Fibroblast of skin of abdomen (primary cell): ENCODE measurements at regions not wholly inside any gene's neighbourhood (a gene's known extent, or its start where the extent isn't known, plus 50 kb on each side); places are given as distances from the start of the nearest gene placed in this dataset.
"Not testable (repeated sequence)": the region's sequence is repeated elsewhere in the genome, so short reads cannot be mapped to it uniquely, and the experiment has no call there.

Experiments
- DNase-seq: peaks from one replicate; pipeline ENCODE4 v3.0.0-alpha.2; 2013

- no peak for DNase-seq
These were observed 394.0 kb downstream of the DMRTA1 start for GRCh38 chr9:22840641-22841040.

- not testable (repeated sequence) for DNase-seq
These were observed 398.6 kb downstream of the DMRTA1 start for GRCh38 chr9:22845243-22845642.

GRCh38 chr9:22855980-22856379 is 409.4 kb downstream of the DMRTA1 start:
- DNase-seq = no peak

GRCh38 chr9:22857316-22857715 is 410.7 kb downstream of the DMRTA1 start:
- no peak for DNase-seq

- DNase-seq = no peak
These were observed 416.5 kb downstream of the DMRTA1 start for GRCh38 chr9:22863106-22863505.

- no peak for DNase-seq
These were observed 417.1 kb downstream of the DMRTA1 start for GRCh38 chr9:22863736-22864135.

GRCh38 chr9:22893196-22893843 is 446.7 kb downstream of the DMRTA1 start:
- DNase-seq = no peak

GRCh38 chr9:22898591-22898990 is 452.0 kb downstream of the DMRTA1 start:
- DNase-seq = no peak

- no peak for DNase-seq
These were observed 465.0 kb downstream of the DMRTA1 start for GRCh38 chr9:22911632-22912031.

GRCh38 chr9:22913026-22913425 is 466.4 kb downstream of the DMRTA1 start:
- DNase-seq = no peak

GRCh38 chr9:22913518-22913917 is 466.9 kb downstream of the DMRTA1 start:
- no peak for DNase-seq

- DNase-seq = no peak
These were observed 469.5 kb downstream of the DMRTA1 start for GRCh38 chr9:22916148-22916547.

- DNase-seq = no peak
These were observed 472.8 kb downstream of the DMRTA1 start for GRCh38 chr9:22919423-22919822.

- no peak for DNase-seq
These were observed 475.1 kb downstream of the DMRTA1 start for GRCh38 chr9:22921742-22922141.

GRCh38 chr9:22922222-22922621 is 475.6 kb downstream of the DMRTA1 start:
- DNase-seq = no peak

- DNase-seq = peak; percentile 1
These were observed 507.9 kb downstream of the DMRTA1 start for GRCh38 chr9:22954550-22954949.

- DNase-seq = no peak
These were observed 508.3 kb downstream of the DMRTA1 start for GRCh38 chr9:22954964-22955363.

GRCh38 chr9:22969350-22969979 is 522.8 kb downstream of the DMRTA1 start:
- DNase-seq = no peak

- no peak for DNase-seq
These were observed 523.9 kb downstream of the DMRTA1 start for GRCh38 chr9:22970434-22970975.

GRCh38 chr9:22975951-22976350 is 529.3 kb downstream of the DMRTA1 start:
- peak; percentile 56 for DNase-seq

GRCh38 chr9:22976454-22976853 is 529.8 kb downstream of the DMRTA1 start:
- DNase-seq = peak; percentile 66

GRCh38 chr9:22980429-22980828 is 533.8 kb downstream of the DMRTA1 start:
- not testable (repeated sequence) for DNase-seq

GRCh38 chr9:22986556-22986955 is 539.9 kb downstream of the DMRTA1 start:
- no peak for DNase-seq

- no peak for DNase-seq
These were observed 543.7 kb downstream of the DMRTA1 start for GRCh38 chr9:22990349-22990748.
